AG09319 (cell line): ENCODE measurements at regions not wholly inside any gene's neighbourhood (a gene's known extent, or its start where the extent isn't known, plus 50 kb on each side); places are given as distances from the start of the nearest gene placed in this dataset.
A peak's percentile ranks its signal among the peaks of the same experiment; 100 is the strongest.

Experiments used
- DNase-seq: peaks from one replicate; pipeline ENCODE4 v3.0.0-alpha.2; 2010; ENCODE audit warnings: low read depth; ENCODE audit errors: extremely low read depth
- CTCF ChIP-seq: IDR thresholded peaks from 2 replicates; pipeline ENCODE4 v1.5.1; 2011; ENCODE audit warnings: low read depth, mild to moderate bottlenecking, inconsistent platforms, low read length, moderate library complexity

DNA sequence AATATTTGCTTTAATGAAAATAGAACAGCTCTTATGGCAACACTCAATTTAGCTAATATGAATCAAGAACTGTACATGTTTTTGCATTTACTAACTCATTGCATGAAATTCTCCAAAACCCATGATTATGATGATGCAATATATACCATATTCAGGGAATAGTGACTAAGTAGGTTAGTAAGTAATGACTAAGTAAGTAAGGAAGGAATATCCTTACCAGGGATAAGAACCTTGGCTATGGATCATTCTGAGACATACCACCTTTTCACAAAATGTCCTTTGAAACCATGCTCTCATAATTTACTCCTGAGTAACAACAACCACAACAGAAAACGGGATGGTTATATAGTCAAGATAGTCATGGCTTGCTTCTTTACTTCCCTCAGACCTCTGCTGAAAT is 1513.0 kb downstream of the STIM2 start:
- DNase-seq = no peak
- no peak for TF ChIP-seq CTCF

DNA sequence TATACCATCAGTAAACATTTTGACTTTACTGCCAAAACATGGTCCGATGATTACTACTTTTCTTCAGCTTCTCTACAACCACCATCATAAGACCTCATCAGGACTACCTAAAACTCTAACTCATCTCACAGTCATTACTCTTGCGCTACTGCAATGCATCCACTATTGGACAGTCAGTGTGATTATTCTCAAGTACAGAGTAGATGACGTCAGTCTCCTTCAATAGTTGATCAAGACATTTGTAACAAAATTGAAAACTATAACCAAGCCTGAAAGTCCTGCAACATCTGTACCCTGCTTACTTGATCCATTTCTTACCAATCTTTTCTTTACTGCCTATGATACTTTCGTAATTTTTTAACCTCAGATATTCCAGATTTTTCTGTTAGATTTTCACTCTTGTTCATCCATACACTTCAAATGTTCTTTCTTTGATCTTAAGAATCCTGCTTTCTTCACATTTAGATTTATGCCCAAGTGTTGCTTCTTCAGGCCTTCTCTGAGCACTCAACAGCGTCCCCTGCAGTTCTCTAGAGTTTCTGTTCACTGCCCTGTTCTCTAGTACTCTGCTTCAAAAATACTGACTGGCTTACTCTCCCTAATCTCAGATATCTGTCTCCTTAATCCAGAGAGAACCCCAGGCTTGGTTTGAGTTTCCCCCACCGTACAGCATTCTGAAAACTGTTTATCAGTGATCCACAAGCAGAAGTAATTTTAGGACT is 1517.6 kb downstream of the STIM2 start:
- DNase-seq = no peak
- TF ChIP-seq CTCF = peak; percentile 23

DNA sequence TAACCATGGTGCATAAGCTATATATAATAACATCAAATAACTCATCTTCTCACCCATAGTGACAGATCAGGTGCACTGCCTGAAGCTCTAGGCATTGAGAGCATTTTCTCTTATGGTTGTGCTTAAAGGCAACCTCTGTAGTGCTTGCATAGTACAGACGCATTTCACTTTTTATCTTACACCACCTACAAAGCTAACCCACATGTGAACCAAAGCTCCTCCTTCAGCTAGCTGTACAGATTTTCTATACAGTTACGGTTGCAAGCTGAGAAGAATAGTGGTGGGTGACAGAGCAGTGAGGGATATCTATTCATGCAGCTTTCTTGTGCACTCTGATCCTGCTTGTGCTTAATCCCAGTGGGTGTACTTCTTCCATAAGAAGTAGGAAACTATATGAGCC is 1525.2 kb downstream of the STIM2 start:
- no peak for DNase-seq
- TF ChIP-seq CTCF = no peak

GRCh38 chr4:28386776-28387175 is 1526.1 kb downstream of the STIM2 start:
- DNase-seq = no peak
- TF ChIP-seq CTCF = no peak

DNA sequence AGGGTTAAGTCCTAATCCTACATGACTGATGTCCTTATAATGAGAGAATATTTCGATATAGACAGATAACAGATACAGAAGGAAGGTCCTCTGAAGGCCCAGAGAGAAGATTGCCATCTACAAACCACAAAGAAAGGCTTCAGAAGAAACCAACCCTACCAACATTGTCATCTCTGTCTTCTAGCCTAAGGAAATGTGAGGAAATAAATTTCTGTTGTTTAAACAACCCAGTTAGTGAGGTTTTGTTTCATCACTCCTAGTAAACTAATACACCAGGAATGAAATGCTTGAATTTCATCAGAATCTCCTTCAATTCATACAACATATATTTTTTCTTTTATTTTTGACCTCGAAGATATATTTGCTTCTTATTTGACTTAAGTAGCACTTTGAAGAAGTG is 1527.8 kb downstream of the STIM2 start:
- no peak for TF ChIP-seq CTCF
- DNase-seq = no peak

- no peak for DNase-seq
- TF ChIP-seq CTCF = no peak
Measured at GRCh38 chr4:28391877-28392276, 1531.2 kb downstream of the STIM2 start.

DNA sequence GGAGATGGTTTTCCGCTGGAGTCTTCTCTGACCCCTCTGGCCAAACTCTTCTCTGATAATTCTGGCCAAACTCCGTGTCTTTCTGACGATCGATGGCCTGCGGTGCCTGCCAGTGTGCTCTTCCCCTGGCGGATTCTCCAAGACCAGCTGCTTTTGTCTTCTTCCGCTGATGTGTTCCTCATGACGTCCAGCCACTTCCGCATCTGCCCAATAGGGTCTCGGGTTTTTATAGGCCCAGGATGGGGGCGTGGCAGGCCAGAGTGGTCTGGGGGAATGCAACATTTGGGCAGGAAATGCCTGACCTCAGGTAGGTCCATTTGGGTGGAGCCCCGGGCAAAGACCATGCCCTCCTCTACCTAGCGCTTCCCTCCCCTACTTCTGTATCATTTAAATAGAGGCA is 1542.1 kb downstream of the STIM2 start:
- TF ChIP-seq CTCF = no peak
- no peak for DNase-seq
